ENCODE measurements at regions not wholly inside any gene's neighbourhood (a gene's known extent, or its start where the extent isn't known, plus 50 kb on each side); places are given as distances from the start of the nearest gene placed in this dataset.
"Not testable (repeated sequence)": the region's sequence is repeated elsewhere in the genome, so short reads cannot be mapped to it uniquely, and the experiment has no call there.

DNA sequence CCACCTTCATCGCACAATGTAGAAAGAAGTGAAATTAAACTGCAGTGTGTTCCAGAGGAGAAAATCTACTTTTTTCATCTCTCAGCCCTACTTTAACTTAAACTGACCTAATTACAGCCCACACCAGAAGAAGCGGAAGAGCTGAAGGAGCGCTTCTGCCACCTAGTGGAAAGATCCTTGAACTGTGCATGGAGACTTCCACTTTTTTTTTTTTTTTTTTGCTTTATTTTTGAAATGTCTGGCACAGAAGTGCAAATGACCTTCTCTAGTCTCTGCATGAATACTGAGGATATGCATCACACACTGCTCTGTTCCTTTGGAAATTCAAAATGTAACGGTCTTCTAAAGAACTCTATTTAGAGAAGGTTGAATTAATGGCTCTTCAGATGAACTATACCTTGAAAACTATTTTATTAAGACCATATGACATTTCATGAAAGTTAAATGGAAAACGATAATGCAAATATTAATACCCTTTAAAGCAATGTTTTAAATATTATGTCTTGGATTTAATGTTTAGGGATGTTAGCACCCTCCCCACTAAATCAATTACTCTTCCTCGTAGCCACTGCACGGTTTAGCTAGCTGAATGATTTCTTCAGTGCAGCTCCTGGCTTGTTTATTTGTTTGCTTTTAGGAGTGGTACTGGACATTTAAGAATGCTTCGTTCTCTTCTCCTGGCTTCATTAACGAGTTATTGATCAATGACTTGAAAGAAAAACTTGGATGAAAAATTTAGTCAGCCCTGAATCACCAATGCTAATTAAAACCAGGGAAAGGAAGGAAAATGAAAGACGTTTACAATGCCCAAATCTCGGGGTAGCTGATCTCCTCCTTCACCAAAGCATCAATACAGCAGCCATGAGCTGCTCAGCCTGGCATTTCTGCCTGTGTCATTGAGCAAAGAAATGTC is 569.6 kb upstream of the GJE1 start:
- DNase-seq: peak; percentile 47

DNA sequence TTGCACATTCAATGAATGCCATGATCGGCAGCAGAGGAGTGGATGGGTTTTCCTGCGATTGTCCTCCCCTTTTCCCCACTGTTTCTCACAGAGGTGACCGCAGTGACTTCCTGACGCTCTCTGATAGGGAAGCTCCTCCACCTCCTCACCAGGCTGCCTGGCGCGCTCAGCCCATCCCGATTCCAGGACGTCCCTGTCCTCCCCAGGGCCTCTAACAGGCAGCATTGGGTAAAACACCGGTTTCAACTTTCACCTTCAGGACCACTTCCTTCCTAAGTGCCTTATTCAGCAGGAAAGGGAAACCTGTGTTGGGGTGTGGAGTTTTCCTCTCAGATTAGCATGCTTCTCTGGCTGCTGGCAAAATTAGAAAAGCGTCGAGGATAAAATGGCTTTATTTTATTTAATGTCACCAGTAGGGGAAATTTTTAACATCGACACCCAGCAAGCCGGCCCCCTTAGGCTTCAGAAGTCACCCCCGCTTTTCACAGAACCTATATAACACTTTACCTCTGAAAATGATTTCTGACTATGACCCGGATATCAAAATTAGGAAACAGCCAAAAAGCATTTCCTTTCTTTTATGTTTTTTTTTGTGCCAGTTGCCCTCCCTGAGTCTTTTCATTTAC is 570.4 kb upstream of the GJE1 start:
- peak; percentile 3 for DNase-seq

DNA sequence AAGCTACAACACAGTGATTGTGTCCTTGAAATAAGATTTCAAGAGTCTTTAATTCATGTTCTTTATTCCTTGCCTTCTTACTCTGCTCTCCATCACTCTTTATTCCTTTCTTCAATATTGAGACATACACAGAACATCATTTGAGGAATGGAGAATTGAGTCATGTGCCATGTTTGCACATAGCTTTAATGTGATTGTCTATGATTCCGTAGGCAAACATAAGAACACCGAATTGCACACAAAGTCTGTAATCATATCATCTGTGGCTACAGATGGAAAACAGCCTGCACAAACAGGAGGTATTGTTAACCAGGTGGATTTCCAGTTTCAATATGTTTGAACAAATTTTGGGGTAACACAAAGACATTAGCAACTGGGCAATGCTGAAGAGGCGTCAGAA is 571.6 kb upstream of the GJE1 start:
- no peak for DNase-seq

DNA sequence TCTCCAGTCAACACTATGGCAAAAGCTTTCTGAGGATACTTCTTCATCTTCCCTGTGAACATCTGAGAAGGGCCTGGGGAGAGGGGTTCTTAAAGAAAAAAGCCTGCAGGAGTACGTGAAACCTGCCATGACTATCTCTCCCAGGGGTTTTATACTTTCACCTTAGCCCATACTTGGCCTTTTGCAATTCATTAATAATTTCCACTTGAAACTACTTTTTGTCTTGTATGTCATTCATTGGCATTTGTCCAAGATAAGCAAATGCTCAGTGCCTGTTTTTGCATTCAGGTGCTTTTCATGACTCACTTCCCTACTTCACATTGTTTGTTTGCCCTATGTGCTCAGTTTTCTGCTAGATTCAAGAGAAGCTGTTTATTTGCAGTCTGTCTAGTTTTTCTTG is 580.3 kb upstream of the GJE1 start:
- DNase-seq: no peak

DNA sequence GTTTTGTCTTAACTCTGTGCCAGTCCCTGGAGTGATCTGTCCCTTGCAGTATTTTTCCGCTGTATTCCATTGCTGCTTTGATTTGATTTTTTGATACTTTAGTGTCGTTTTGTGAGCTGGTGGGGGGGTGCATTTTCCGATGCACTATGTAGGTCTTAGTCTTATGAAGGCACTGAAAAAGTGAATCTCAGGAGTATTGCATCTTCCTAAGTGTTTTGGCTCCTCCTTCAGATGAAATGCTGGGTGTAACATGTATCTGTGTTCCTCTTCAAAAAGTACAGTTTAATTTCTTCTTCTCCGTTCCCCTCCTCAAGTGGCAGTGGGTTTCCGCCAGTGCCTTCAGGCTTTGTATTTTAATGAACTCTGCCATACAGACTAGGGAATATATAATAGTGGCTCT is 580.7 kb upstream of the GJE1 start:
- no peak for DNase-seq

DNA sequence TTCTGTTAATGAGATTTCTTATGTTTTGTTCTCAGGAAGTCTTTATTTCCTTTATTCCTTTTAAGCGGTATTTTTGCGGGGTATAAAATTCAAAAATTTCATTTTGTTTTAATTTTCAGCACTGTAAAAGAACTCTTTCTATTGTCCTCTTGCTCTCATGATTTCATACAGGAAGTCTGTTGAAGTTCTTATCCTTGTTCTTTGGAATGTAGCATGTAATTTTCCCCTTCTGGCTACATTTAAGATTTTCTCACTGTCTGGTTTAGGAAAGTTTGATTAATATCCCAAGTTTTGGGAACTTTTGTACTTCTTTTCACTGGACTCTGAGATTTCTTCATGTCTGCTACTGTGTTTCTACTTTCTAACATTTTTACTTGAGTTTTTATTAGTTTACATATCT is 581.4 kb upstream of the GJE1 start:
- no peak for DNase-seq

DNA sequence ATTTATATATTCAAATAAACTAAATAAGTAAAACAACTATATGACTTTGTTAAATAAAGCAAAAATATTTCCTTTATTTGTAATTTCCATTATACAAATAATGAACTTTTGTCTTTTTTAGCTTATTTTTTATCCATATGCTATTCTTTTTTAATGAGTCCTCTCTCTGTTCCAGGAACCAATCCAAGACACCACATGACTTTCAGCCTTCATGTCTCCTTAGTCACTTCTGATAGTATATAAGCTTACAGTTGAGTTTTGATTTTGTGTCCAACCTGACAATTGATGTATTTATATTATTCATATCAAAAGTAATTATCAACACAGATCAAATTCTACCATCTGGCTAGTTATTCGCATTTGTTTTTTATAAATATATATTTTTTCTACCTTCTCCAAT is 582.3 kb upstream of the GJE1 start:
- DNase-seq: no peak

DNA sequence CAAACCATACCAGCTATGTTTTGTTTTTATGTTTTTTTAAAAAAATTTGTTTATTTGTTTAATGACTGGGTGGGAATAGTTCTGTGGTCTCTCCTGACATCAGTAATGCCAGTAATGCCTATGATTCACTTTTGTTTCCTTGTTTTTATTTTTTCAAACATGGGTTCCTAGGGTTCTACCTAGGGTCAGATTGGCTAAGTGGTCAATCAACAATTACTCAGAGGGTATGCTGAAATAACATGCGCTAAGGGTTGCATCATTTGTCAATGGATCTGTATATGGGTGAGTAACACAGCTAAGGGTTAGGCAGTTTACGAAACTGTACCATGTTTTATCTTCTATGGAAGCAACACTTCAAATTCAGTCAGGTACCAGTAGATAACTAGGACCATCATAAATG is 583.8 kb upstream of the GJE1 start:
- no peak for DNase-seq

DNA sequence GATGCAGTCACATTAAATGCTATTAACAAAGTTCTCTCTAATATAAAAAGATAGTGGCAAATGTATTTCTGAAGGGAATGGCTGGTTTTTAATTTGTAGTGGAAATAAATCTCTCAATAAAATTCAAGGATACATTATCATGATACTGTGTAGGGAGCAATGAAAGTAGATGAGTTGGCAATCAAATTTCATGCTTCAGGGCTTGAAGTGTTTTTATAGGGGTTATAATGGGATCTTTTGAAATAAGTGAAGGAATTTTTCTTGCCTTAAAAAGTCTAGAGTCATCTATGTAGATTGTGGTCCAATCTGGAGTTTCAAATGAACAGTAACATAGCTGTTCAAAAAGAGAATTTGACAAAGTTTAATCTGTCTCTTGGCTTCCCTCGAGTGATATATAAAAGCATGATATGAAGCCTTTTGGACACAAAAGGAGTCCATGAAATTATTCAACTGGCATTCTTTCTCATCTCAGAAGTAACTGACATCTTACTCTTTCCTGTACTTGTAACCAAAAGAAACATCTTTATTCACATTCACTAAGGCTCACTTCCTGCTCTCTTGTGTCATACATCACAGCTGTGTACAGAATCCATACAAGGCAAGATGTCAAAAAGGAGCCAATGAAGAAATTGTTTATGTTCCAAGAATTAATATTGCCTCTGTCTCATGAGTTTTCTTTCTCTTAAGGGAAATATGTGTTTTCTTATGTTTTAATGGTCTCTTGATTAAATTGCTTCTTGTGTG is 591.0 kb upstream of the GJE1 start:
- DNase-seq: no peak

DNA sequence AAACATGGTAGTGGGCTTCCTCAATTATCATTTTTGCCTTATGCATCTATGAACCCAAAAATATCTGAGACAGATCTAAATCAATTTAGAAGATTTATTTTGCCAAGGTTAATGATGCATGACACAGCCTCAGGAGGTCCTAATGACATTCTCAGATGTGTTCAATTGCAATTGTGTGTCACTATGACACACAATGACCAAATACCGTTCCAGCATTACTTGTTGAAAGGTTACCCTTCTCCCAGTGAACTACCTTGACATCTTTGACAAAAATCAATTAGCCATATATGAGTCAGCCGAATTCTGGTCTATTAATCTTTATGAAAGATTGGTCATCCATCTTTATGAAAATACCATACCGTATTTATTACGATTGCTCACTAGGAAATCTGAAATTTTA is 592.5 kb upstream of the GJE1 start:
- DNase-seq: no peak

DNA sequence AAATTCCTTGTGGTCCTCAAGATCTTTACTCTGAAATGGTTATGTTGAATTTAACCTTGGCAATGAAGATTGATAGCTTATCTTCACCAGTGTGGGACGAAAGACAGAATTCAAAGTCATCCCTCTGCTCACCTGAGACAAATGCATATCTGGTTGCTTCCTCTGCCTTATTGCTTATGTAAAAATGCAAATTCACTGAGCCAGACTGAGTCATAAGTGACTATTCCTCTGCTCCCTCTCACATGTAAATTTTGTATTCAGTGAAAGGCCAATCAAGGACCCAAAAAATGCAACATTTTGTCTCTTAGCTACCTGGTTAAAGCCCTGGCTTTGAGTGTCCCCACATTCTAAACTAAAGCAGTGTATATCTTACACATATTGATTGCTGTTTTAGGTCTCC is 593.1 kb upstream of the GJE1 start:
- DNase-seq: no peak

DNA sequence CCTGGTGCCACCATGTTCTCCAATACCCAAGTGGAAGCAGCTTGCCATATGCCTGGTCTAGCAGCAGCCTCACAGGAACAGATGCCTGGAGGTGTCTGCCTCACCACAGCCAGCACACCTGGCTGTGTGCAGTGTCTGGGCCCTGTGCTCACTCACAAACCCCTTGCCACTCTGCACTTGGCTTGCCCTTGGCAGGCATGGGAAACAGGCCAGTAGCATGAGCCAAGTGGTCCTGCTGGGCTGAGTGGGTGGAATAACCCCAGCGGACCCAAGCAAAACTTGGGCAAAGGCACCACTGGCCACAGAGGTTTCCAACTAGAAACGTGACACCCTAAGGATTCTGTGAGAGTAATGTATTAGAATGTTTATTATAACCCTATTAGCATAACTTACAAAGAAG is 600.5 kb upstream of the GJE1 start:
- no peak for DNase-seq

DNA sequence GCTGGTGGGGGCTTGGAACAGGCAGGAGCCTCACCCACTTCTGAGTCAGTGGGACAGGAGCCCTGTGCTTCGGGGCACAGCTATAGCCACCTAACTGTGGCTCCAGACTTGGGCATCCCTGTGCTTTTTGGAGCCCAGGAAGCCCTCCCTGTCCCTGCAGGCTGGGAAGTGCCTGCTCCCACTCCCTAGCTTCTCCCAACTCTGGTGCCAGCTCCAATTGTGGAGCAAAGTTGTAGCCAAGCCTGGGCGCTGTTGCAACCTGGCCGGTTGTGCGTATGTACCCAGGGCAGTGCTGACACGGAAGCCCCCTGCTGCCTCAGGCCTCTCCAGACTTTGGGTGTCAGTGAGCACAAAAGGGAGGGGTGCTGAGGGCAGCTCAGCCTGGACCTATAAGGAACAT is 601.7 kb upstream of the GJE1 start:
- DNase-seq: no peak

DNA sequence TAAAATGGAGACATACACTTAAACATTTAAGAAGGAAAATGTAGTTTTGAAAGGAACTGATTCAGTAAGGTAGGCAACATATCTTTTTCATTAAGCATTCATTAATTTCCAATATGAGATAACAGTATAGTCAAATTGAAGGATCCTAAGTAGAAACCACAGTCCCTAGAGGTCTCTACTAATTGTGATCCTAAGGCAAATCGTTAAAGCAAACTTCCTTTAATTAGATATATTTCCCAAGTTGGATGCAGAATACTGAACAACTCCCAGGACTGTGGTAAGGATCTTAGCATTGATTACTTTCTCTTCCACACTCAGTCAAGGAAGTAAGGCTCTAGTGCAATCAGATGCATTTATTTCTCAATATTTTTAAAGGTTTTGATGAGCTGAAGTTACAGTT is 604.1 kb upstream of the GJE1 start:
- no peak for DNase-seq

DNA sequence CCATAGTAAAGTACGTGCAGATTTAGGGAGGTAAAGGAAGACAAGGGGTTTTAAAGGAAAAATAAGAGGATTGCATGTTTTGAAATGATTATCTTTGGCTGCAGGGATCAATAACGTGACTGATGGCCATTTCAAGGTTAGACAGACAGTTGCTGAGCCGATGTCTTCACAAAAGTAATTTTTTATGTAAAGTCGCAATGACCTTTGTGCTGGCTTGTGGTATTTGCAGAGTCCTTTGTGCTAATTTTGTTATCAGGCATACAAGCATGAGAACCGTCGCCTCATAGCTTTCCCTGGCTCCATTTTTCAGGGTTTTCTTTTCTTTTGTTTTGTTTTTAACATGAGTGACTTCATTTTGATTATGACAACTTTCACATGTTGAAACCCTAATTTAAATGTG is 605.7 kb upstream of the GJE1 start:
- no peak for DNase-seq

DNA sequence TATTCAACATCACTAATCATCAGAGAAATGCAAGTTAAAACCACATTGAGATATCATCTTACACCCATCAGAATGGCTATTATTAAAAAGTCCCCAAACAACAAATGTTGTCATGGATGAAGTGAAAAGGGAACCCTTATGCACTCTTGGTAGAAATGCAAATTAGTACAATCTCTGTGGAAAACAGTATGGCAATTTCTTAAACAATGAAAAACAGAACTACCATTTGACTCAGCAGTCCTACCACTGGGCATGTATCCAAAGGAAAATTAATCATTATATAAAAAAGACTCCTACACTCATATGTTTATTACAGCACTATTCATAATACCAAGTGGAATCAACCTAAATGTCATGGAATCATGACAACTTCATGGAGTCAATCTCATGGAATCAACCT is 611.3 kb upstream of the GJE1 start:
- no peak for DNase-seq

DNA sequence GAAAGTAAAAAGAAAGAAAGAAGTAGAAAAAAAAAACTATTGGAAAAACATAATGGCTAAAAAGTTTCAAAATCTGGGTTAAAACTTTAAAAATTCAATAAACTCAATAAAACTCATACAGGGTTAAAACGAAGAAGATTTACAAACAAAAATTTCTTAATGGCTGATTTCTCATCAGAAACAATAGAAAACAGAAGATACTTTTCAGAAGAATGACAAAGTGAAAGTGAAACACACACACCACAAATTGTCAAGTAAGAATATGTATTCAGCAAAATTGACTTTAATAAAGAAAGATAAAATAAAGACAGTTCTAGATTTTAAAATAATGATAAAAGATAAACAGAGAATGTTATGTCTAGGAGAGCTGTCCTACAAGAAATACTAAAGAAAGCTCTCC is 618.9 kb upstream of the GJE1 start:
- no peak for DNase-seq

DNA sequence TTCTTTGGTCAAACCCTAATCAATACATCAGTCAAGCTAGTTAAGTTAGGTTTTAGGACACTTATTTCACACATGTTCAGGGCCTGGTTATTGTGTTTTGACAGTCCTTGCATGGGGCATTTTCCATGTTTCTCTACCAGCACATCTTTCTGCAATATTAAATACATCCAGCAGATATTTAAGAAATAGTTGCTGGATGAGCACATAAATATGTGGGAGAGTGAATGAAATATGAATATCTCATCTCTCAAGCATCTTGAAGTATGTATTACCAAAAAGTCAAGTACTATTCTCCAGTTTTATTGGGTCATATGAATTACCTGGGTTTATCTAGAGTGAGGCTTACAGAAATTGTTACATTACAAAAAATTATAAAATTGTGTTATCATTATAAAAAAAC is 621.9 kb upstream of the GJE1 start:
- no peak for DNase-seq

DNA sequence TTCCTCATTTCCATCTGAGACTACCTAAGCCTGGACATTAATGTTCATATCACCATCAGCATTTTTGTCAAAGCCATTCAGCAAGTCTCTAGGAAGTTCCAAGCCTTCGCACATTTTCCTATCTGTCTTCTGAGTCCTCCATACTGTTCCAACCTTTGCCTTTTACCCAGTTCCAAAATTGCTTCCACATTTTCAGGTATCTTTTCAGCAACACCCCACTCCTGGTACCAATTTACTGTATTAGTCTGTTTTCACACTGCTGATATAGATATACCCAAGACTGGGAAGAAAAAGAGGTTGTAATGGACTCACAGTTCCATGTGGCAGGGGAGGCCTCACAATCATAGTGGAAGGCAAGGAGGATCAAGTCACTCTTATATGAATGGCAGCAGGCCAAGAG is 626.7 kb upstream of the GJE1 start:
- DNase-seq: not testable (repeated sequence)

DNA sequence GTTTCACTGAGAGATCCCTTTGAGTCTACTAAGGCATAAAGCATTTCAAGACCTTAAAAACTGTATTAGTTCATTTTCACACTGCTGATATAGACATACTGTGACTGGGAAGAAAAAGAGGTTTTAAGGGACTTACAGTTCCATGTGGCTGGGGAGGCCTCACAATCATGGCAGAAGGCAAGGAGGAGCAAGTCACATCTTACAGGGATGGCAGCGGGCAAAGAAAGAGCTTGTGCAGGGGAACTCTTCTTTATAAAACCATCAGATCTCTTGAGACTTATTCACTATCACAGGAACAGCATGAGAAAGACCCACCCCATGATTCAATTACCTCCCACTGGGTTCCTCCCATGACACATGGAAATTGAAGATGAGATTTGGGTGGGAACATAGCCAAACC is 628.4 kb upstream of the GJE1 start:
- not testable (repeated sequence) for DNase-seq

DNA sequence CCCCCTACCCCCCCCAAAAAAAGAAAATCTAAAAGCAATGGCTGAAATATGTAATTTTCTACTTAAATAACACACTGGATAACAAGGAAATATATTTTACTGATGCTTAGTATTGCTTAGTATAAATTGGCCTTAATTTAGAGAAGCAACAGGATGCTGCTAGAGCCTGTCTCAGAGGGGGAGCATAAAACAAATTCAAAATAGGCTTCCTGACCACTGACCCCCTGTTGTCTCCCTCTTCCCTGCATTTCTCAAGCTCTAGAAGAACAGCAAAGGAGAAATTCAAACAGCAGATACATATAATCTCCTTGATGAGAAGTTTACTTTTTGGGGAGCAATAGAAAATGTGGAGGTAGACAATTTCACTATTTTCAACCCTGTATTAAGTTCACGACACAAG is 631.1 kb upstream of the GJE1 start:
- no peak for DNase-seq

DNA sequence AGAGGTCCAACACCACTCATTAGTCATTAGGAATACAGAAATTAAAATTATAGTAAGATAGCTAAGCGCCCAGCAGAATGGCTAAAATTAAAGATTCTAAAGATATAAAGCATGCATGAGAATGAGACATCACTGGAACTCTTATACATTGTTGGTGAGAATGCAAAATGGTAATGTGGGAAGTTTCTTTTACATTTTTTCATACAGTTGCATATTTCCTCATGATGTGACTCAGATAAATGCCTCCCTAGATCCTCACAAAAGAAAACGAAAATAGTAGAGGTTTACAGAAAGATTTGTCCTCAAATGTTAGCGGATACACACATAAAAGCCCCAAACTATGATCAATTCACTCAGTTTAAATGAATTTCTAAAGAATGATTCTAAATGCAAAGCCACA is 633.7 kb upstream of the GJE1 start:
- DNase-seq: no peak

DNA sequence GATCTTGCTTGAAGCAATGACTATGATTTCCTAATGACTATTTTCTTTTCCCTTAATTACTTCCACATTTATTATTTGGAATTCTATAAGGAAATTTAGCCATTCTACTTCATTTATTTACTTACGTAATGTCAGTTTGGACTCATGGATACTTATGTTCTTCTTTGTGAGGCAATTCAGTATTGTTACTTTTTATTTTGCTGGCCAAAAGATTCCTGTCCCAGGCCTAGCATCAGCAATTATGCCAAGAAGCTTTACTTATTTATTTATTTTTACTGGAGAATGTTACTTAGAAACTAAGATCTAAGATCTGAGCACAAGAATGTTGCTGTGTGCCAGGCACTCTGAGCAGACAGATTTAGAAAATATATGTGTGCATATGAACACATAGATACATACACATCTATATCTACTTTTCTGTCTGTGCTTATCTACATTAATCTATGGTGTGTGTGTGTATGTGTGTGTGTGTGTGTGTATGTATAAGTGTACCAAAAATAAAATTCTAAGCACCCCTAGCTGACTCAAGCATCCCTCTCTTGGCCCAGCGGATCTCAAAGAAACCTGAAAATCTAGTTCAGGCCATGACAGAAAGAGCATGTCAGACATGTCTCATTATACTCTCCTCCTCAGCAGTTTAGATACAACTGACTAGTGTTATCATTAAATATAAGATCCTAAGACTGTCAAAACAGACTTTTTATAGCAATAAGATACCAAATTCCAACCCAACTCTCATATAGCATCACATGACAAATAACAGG is 640.0 kb upstream of the GJE1 start:
- DNase-seq: no peak
